Lung (tissue), 11 donors: ENCODE measurements at regions not wholly inside any gene's neighbourhood (a gene's known extent, or its start where the extent isn't known, plus 50 kb on each side); places are given as distances from the start of the nearest gene placed in this dataset.

Experiments used
- ATAC-seq: fragments of 200-7000 bp; cut with Tn5 transposase; one replicate; pipeline ENCODE4 v1.9.1; 2020; ENCODE audit warnings: moderate number of reproducible peaks; ENCODE audit not compliant: insufficient read depth, low FRiP score
- DNase-seq, 3 donors: peaks; one replicate each; pipeline ENCODE4 v3.0.0-alpha.2; 2013 to 2017
- H3K27ac ChIP-seq, 2 donors: one replicate each; pipeline ENCODE4 v1.5.1; 2013; ENCODE audit warnings: mild to moderate bottlenecking in 2 of 2, moderate library complexity in 2 of 2, control low read depth in 1 of 2, inconsistent platforms in 1 of 2, low read depth in 1 of 2, low read length in 1 of 2
- H3K27me3 ChIP-seq, 3 donors: one replicate each; pipeline ENCODE4 v1.5.1; 2013; ENCODE audit warnings: low read length in 2 of 3; ENCODE audit not compliant: control insufficient read depth in 3 of 3, insufficient read depth in 3 of 3
- H3K36me3 ChIP-seq, 4 donors: one replicate each; pipeline ENCODE4 v1.5.1; 2013; ENCODE audit warnings: low read length in 4 of 4, mild to moderate bottlenecking in 1 of 4, moderate library complexity in 1 of 4; ENCODE audit not compliant: control insufficient read depth in 4 of 4, insufficient read depth in 4 of 4
- H3K4me1 ChIP-seq, 5 donors: one replicate each; pipeline ENCODE4 v1.5.1; 2013; ENCODE audit warnings: low read length in 5 of 5, mild to moderate bottlenecking in 2 of 5, moderate library complexity in 1 of 5; ENCODE audit not compliant: control insufficient read depth in 5 of 5, insufficient read depth in 5 of 5
- H3K4me3 ChIP-seq: one replicate; pipeline ENCODE4 v1.5.1; 2013; ENCODE audit warnings: mild to moderate bottlenecking, control low read depth, moderate library complexity
- H3K9ac ChIP-seq, 2 donors: one replicate each; pipeline ENCODE4 v1.5.1; 2013; ENCODE audit warnings: low read length in 2 of 2, control low read depth in 1 of 2; ENCODE audit not compliant: insufficient read depth in 1 of 2
- H3K9me3 ChIP-seq, 4 donors: one replicate each; pipeline ENCODE4 v1.5.1; 2013; ENCODE audit warnings: low read length in 3 of 4, mild to moderate bottlenecking in 1 of 4, moderate library complexity in 1 of 4; ENCODE audit not compliant: control insufficient read depth in 4 of 4, insufficient read depth in 3 of 4
- CTCF ChIP-seq: IDR thresholded peaks from 2 replicates; pipeline ENCODE4 v1.5.1; 2012; ENCODE audit warnings: mild to moderate bottlenecking; ENCODE audit errors: control extremely low read depth, extremely low read depth
- WGBS, 2 donors: extraction: QIAGEN DNeasy Blood & Tissue Kit; methylation state at CpG; one replicate each; pipeline ENCODE4 v1.1.7; 2013; 5-methylcytosine and 5-hydroxymethylcytosine counted together
- donor health status: control.
- donor health status: control.
- donor health status: Bipolar disorder and iron deficiency.
- donor health status: healthy.
- donor health status: DM: yes; HTN: yes; CAD: no.

GRCh38 chr9:2934883-2935282 is 91.0 kb upstream of the PUM3 start:
- Histone ChIP-seq H3K36me3 (no peaks in the 10 kb centered on the region), H3K9me3 (peaks cover 0 to 1% (median 0%) of the 10 kb centered on the region in 4 donors), H3K27me3 (no peaks in the 10 kb centered on the region), H3K9ac (no peak overlapping the region), H3K4me1 (no peaks in the 10 kb centered on the region), H3K27ac (no peak overlapping the region), H3K4me3 (no peak overlapping the region)
- ATAC-seq (no peak), DNase-seq (no peak)
- no peak for TF ChIP-seq CTCF
- WGBS, 2 donors: 92 to 97% methylated on average over 7 of the region's 7 CpGs

GRCh38 chr9:2934241-2934650 is 90.4 kb upstream of the PUM3 start:
- H3K4me3 ChIP-seq: no peak overlapping the region
- no peak overlapping the region for H3K27ac ChIP-seq
- ATAC-seq: no peak
- no peak overlapping the region for H3K9ac ChIP-seq
- no peaks in the 10 kb centered on the region for H3K4me1 ChIP-seq
- TF ChIP-seq CTCF: no peak
- DNase-seq: no peak
- H3K27me3 ChIP-seq: no peaks in the 10 kb centered on the region
- no peaks in the 10 kb centered on the region for H3K36me3 ChIP-seq
- WGBS, 2 donors: 81 to 88% methylated on average over 7 of the region's 7 CpGs
- H3K9me3 ChIP-seq: peaks cover 0 to 1% (median 0%) of the 10 kb centered on the region in 4 donors

- TF ChIP-seq CTCF: no peak
- no peaks in the 10 kb centered on the region for H3K27me3 ChIP-seq
- H3K27ac ChIP-seq: no peak overlapping the region
- H3K4me3 ChIP-seq: no peak overlapping the region
- H3K9ac ChIP-seq: no peak overlapping the region
- no peaks in the 10 kb centered on the region for H3K4me1 ChIP-seq
- 95 to 96% methylated on average over 44 to 47 of the region's 47 CpGs for WGBS, 2 donors
- ATAC-seq (no peak), DNase-seq (no peak)
- no peaks in the 10 kb centered on the region for H3K36me3 ChIP-seq
- H3K9me3 ChIP-seq: no peaks in the 10 kb centered on the region
Measured at GRCh38 chr9:2933165-2934095, 89.5 kb upstream of the PUM3 start.
